IPS-18c (cell line): ENCODE measurements at regions not wholly inside any gene's neighbourhood (a gene's known extent, or its start where the extent isn't known, plus 50 kb on each side); places are given as distances from the start of the nearest gene placed in this dataset.

ENCODE experiments used
- H3K4me3 ChIP-seq: 2 replicates; pipeline ENCODE4 v1.7.0; 2013; ENCODE audit warnings: low read depth, mild to moderate bottlenecking, low read length, moderate library complexity; ENCODE audit not compliant: insufficient read depth
- H3K9me3 ChIP-seq: one replicate; pipeline ENCODE4 v1.6.1; 2013; ENCODE audit warnings: mild to moderate bottlenecking, low read length, moderate library complexity; ENCODE audit not compliant: control insufficient read depth, insufficient read depth

GRCh38 chr3:94179059-94179458 lies 116.2 kb downstream of the NSUN3 start:
- Histone ChIP-seq H3K9me3 (no peaks in the 10 kb centered on the region), H3K4me3 (no peak overlapping the region)

GRCh38 chr3:94183551-94183950 lies 120.7 kb downstream of the NSUN3 start:
- Histone ChIP-seq H3K9me3 (no peaks in the 10 kb centered on the region), H3K4me3 (no peak overlapping the region)

GRCh38 chr3:94184781-94185180 lies 121.9 kb downstream of the NSUN3 start:
- no peak overlapping the region for H3K4me3 ChIP-seq
- no peaks in the 10 kb centered on the region for H3K9me3 ChIP-seq

GRCh38 chr3:94185753-94186152 lies 122.9 kb downstream of the NSUN3 start:
- no peak overlapping the region for H3K4me3 ChIP-seq
- no peaks in the 10 kb centered on the region for H3K9me3 ChIP-seq

- Histone ChIP-seq H3K9me3 (no peaks in the 10 kb centered on the region), H3K4me3 (no peak overlapping the region)
These were observed 124.8 kb downstream of the NSUN3 start for GRCh38 chr3:94187697-94188096.

GRCh38 chr3:94195381-94195780 lies 132.5 kb downstream of the NSUN3 start:
- H3K4me3 ChIP-seq = no peak overlapping the region
- no peaks in the 10 kb centered on the region for H3K9me3 ChIP-seq

DNA sequence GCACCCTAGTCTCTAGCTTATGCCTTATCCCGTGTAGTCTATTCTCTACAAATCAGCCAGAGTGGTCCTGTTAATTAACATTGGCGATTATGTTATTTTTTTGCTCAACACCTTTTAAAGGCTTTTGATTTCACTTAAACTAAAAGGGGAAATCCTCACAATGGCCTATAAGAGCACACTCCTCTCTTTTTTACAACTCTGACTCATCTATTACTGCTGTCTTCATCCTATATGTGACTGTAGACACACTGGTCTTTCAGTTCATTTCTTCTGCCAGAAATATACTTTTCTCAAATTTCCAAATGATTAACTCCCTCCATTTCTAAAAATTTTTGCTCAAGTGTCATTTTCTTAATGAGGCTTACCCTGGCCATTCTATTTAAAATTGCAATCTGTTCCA lies 143.4 kb downstream of the NSUN3 start:
- H3K9me3 ChIP-seq = no peaks in the 10 kb centered on the region
- H3K4me3 ChIP-seq = no peak overlapping the region

GRCh38 chr3:94210256-94210655 lies 147.4 kb downstream of the NSUN3 start:
- Histone ChIP-seq H3K4me3 (no peak overlapping the region), H3K9me3 (no peaks in the 10 kb centered on the region)

- Histone ChIP-seq H3K9me3 (no peaks in the 10 kb centered on the region), H3K4me3 (no peak overlapping the region)
These were observed 154.5 kb downstream of the NSUN3 start for GRCh38 chr3:94217406-94217805.

DNA sequence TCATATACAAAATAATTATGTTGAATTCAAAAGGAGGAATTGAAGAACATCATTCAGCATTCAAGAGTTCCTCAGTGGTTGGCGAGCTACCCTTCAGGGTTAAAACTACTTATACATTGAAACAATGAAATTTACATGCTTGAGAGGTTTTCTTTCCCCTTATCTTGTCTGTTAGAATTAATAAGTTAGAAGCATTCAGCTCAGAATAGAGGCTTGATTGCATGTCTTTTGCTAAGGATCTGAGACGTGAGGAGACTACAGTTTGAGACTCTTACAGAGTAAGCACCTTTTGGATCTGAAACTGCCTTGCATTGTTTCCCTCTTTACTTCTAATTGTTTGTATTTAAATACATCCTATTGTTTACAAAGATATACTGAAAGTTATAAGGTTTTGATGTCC lies 157.6 kb downstream of the NSUN3 start:
- Histone ChIP-seq H3K4me3 (no peak overlapping the region), H3K9me3 (peaks cover 3% of the 10 kb centered on the region)

DNA sequence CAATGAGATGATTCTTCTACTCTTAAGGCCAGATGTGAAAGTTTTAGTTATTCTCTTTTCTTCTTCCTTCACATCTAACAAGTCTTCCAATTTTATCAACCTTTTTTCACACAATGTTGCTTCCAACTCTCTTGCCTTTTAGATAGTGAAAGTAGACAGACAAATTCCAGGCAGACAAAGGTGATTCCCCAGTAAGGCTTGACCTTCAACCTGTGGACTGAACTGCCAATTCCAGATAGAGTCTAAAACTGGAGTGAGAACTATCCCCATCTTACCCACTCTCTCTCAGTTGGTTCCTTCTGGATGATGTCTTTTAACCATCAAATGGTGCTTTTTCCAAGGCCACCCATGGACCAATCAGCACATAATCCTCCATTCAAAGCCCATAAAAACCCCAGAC lies 159.0 kb downstream of the NSUN3 start:
- Histone ChIP-seq H3K4me3 (no peak overlapping the region), H3K9me3 (peaks cover 3% of the 10 kb centered on the region)

DNA sequence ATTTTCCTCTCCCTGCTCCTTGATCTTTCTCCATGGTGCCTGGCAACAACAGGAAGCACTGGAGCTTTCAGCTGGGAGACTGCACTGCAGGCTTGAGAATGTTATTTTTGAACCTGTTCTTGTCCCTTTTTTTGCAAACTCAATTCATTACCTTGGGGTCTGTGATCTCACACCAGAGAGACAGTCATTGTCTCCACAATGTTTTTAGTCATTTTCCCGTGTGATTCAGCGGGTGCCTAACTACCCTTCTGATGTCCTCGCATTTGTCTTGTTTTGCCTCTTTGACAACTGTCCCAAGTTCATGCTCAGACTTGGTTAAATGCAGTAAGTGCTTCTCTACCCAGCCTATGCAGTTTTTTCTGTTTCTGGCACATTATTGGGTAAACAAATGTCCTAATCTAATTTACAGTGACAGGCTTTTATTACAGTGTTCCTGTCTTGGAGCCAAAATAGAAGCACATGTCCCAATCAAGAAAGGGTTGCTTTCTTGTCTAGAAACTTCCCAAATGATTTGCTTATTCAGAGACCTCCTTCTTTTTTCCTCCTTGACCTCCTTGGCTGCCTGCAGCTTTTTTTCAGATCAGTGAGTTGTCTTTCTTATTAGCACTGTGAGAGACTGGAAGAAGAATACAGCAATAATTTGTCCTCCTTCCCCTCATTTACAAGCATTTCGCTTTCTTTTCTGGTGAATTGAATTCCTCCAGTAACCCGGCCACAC lies 162.4 kb downstream of the NSUN3 start:
- H3K4me3 ChIP-seq = no peak overlapping the region

GRCh38 chr3:94226078-94226477 lies 163.2 kb downstream of the NSUN3 start:
- H3K4me3 ChIP-seq = no peak overlapping the region

More for the DNA sequence above, 162.4 kb downstream of the NSUN3 start:
- H3K9me3 ChIP-seq = peaks cover 3% of the 10 kb centered on the region

GRCh38 chr3:94232921-94233320 lies 170.1 kb downstream of the NSUN3 start:
- H3K9me3 ChIP-seq = no peaks in the 10 kb centered on the region
- no peak overlapping the region for H3K4me3 ChIP-seq

More at GRCh38 chr3:94226078-94226477, 163.2 kb downstream of the NSUN3 start:
- peaks cover 3% of the 10 kb centered on the region for H3K9me3 ChIP-seq

DNA sequence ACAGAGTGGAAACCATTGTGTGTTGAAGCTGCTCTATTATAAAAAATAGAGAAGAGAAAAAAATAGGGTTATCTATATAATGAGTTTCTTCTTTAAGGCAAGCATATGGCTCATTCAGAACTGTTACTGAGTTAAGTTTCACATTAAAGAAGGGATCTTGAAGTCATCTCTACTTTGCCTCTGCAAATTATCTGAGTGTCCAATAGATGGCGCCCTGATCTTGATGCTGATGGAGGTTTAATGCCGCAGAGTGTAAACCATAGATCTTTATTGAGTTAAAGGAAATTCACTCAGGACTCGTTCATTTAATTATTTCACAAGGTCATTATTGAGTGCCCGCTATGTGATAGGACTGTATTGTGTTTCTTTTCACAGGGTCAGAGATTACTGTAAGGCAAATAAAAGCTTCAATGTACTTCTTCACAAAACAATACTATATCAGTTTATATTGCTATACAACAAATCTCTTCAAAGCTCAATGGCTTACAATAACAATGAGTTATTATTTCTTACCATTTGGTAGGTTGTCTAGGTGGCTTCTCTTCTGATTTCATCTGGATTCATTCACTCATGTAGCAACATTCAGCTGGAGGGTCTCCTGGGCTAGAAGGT lies 171.4 kb downstream of the NSUN3 start:
- Histone ChIP-seq H3K4me3 (no peak overlapping the region), H3K9me3 (no peaks in the 10 kb centered on the region)

GRCh38 chr3:94241986-94242385 lies 179.1 kb downstream of the NSUN3 start:
- Histone ChIP-seq H3K4me3 (no peak overlapping the region), H3K9me3 (no peaks in the 10 kb centered on the region)

GRCh38 chr3:94246171-94246570 lies 183.3 kb downstream of the NSUN3 start:
- H3K9me3 ChIP-seq = no peaks in the 10 kb centered on the region
- no peak overlapping the region for H3K4me3 ChIP-seq

GRCh38 chr3:94248042-94248441 lies 185.2 kb downstream of the NSUN3 start:
- Histone ChIP-seq H3K9me3 (no peaks in the 10 kb centered on the region), H3K4me3 (no peak overlapping the region)
